Fibroblast of lung (primary cell): ENCODE measurements at regions not wholly inside any gene's neighbourhood (a gene's known extent, or its start where the extent isn't known, plus 50 kb on each side); places are given as distances from the start of the nearest gene placed in this dataset.
"Not testable (repeated sequence)": the region's sequence is repeated elsewhere in the genome, so short reads cannot be mapped to it uniquely, and the experiment has no call there.

Source experiments
- EZH2 ChIP-seq: IDR thresholded peaks from 2 replicates; pipeline ENCODE4 v1.5.1; 2012; ENCODE audit warnings: low read length, control low read depth, mild to moderate bottlenecking; ENCODE audit errors: missing control alignments
- TF ChIP-seq, protein P1 (sequence below), 2 donors: IDR thresholded peaks in 1 of 2; conservative IDR thresholded peaks in 1 of 2; 1 replicate in 1 of 2; 2 replicates in 1 of 2; pipeline ENCODE4 v1.5.1; 2011 to 2012; ENCODE audit warnings: low read length in 2 of 2, control low read depth in 1 of 2, inconsistent platforms in 1 of 2, low read depth in 1 of 2, mild to moderate bottlenecking in 1 of 2

DNA sequence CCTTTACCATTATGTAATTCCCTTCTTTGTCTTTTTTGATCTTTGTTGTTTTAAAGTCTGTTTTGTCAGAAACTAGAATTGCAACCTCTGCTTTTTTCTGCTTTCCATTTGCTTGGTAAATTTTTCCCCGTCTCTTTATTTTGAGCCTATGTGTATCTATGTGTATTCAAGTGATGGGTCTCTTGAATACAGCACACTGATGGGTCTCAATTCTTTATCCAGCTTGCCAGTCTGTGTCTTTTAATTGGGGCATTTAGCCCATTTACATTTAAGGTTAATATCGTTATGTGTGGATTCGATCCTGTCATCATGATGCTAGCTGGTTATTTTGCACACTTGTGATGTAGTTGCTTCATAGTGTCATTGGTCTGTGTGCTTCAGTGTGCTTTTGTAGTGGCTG is 240.9 kb downstream of the CDH26 start:
- not testable (repeated sequence) for TF ChIP-seq EZH2
- TF ChIP-seq, protein P1, sequence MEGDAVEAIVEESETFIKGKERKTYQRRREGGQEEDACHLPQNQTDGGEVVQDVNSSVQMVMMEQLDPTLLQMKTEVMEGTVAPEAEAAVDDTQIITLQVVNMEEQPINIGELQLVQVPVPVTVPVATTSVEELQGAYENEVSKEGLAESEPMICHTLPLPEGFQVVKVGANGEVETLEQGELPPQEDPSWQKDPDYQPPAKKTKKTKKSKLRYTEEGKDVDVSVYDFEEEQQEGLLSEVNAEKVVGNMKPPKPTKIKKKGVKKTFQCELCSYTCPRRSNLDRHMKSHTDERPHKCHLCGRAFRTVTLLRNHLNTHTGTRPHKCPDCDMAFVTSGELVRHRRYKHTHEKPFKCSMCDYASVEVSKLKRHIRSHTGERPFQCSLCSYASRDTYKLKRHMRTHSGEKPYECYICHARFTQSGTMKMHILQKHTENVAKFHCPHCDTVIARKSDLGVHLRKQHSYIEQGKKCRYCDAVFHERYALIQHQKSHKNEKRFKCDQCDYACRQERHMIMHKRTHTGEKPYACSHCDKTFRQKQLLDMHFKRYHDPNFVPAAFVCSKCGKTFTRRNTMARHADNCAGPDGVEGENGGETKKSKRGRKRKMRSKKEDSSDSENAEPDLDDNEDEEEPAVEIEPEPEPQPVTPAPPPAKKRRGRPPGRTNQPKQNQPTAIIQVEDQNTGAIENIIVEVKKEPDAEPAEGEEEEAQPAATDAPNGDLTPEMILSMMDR (conservative IDR thresholded peaks at IDR 0.05 in 1 of 2, IDR thresholded peaks at IDR 0.05 in 1 of 2; ENCODE audit: low read depth in 1 of 2, low read length in 2 of 2): not testable (repeated sequence)
